Amniotic epithelial cell (primary cell): ENCODE measurements at regions not wholly inside any gene's neighbourhood (a gene's known extent, or its start where the extent isn't known, plus 50 kb on each side); places are given as distances from the start of the nearest gene placed in this dataset.
A peak's percentile ranks its signal among the peaks of the same experiment; 100 is the strongest.

Experiments used
- DNase-seq: peaks from one replicate; pipeline ENCODE4 v3.0.0-alpha.2; 2010; ENCODE audit warnings: low read depth

- DNase-seq: peak; percentile 44
These were observed 50.3 kb downstream of the TLCD4 start for GRCh38 chr1:95167503-95167902.

- DNase-seq: no peak
These were observed 50.9 kb downstream of the TLCD4 start for GRCh38 chr1:95168028-95168427.

GRCh38 chr1:95168761-95169351, 51.7 kb downstream of the TLCD4 start:
- no peak for DNase-seq

- DNase-seq: no peak
These were observed 52.4 kb downstream of the TLCD4 start for GRCh38 chr1:95169548-95169947.

- DNase-seq: no peak
These were observed 54.4 kb downstream of the TLCD4 start for GRCh38 chr1:95171270-95172245.

DNA sequence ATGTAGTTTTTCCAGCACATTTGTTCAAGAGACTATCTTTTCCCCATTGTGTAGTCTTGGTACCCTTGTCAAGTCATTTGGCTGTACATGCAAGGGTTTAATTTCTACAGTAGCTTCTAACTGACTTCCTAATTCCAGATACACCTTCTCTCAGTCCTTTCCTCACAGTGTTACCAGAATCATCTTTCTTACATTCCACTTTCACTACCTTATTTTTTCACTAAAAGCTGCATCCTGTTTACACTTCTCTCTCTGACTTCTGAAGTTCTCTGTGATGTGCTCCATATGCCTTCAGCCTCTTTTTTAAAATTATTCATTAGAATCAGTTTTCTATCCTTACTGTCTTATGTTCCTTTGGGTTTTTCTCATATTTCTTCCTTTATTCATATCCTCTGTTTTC, 57.1 kb upstream of the RWDD3 start:
- no peak for DNase-seq

DNA sequence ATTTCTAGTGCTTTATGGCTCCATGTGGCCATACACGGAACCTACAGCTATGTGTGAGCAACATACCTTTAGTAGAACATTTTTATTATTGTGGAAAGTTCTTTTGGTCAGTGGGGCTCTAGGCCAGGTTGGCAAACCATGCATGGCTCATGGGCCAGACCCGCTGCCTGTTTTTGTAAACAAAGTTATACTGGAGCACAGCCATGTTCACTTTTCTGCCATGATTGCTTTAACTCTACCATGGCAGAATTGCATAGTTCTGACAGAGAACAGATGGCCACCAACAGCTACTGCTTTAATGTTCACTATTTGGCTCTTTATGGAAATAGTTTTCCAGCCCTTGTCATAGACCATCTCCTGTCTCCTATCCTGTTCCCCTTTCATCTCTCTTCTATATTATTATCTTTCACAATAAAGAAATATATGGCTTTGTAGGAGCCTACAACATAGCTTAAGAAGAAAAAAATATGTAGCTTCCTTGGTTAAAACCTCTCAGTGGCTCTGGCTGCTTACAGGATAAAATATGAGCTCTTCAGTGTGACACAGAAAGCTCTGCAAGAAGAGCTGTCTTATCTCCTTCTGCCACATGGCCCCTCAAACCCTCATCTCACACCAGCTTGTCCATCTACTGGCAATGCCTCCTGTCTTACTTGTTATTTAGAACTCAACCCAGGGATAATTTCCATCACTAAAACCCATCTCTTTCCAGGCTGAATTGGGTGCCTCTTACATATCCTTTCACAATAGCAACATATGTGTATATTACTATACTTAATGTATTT, 54.6 kb upstream of the RWDD3 start:
- no peak for DNase-seq

GRCh38 chr1:95180371-95180770, 53.6 kb upstream of the RWDD3 start:
- DNase-seq: no peak

GRCh38 chr1:95181096-95181495, 52.9 kb upstream of the RWDD3 start:
- no peak for DNase-seq

DNA sequence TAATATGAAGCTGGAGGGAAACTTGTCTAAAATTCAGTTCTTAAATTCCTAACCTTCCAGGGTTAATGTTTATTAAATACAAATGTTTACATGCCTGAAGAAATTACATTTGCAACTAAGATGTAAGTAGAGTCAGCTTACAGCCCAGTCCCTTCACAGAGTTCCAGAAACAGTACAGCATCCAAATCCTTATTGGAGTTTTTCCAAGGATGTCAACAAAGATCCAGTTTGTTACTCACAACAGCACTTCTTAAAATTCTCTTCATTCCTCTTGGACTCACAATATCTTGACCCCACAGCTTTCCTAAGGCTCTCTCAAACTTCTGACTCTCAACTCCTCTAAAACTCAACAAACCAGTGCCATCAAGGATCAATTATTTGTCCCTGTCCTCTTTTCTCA, 50.1 kb upstream of the RWDD3 start:
- no peak for DNase-seq
